Activated CD8-positive, alpha-beta T cell treated with anti-CD3 and anti-CD28 coated beads for 36 hours (primary cell): ENCODE measurements at regions not wholly inside any gene's neighbourhood (a gene's known extent, or its start where the extent isn't known, plus 50 kb on each side); places are given as distances from the start of the nearest gene placed in this dataset.

Experiments used
- ATAC-seq: fragments of 200-7000 bp; cut with Tn5 transposase; one replicate; pipeline ENCODE4 v1.10.0; 2021; ENCODE audit warnings: mild to moderate bottlenecking, moderate library complexity
- CTCF ChIA-PET: fragments of 350-600 bp; sonication (Branson Sonifier 250); formaldehyde crosslinking; loops from one replicate; lab custom pipeline; 2021; ENCODE audit warnings: antibody characterized with exemption; lab: Charles Lee
- POLR2A ChIA-PET: fragments of 350-600 bp; sonication (Branson Sonifier 250); formaldehyde crosslinking; loops from one replicate; lab custom pipeline; 2021; ENCODE audit warnings: antibody characterized with exemption; lab: Charles Lee
- DNase-seq: peaks from one replicate; pipeline ENCODE4 v3.0.0-alpha.2; 2020
- H3K27ac Mint-ChIP-seq: one replicate; pipeline ENCODE4 v1.8.0; 2021; ENCODE audit warnings: mild to moderate bottlenecking, mixed read lengths
- H3K27me3 Mint-ChIP-seq: one replicate; pipeline ENCODE4 v1.8.0; 2021; ENCODE audit warnings: mixed read lengths
- H3K36me3 Mint-ChIP-seq: one replicate; pipeline ENCODE4 v1.8.0; 2021; ENCODE audit warnings: low read depth, mixed read lengths
- H3K4me1 Mint-ChIP-seq: one replicate; pipeline ENCODE4 v1.8.0; 2021; ENCODE audit warnings: low read depth, mixed read lengths
- H3K4me3 Mint-ChIP-seq: one replicate; pipeline ENCODE4 v1.8.0; 2021; ENCODE audit warnings: mild to moderate bottlenecking, moderate library complexity, mixed read lengths
- H3K9me3 Mint-ChIP-seq: one replicate; pipeline ENCODE4 v1.8.0; 2021; ENCODE audit warnings: mixed read lengths
- intact Hi-C: fragments of 100-400 bp; cut with micrococcal nuclease; formaldehyde crosslinking; loops from one replicate; pipeline ENCODE4 v1.10.0; 2022
- TF ChIP-seq, protein P1 (sequence below): fragments of 200-600 bp; IDR thresholded peaks from one replicate; pipeline ENCODE4 v1.8.0; 2022; ENCODE audit warnings: antibody characterized with exemption, mild to moderate bottlenecking

- no peak overlapping the region for H3K4me3 Mint-ChIP-seq
- intact Hi-C loops, result no loop called here
- no peaks in the 10 kb centered on the region for H3K27me3 Mint-ChIP-seq
- ChIA-PET CTCF (interaction anchor here (0.6 kb wide), 1 partner anchor 1950 kb away, joined by 3 read pairs; no protein-coding TSS in a partner anchor), POLR2A (no interaction called here)
- TF ChIP-seq, protein P1, sequence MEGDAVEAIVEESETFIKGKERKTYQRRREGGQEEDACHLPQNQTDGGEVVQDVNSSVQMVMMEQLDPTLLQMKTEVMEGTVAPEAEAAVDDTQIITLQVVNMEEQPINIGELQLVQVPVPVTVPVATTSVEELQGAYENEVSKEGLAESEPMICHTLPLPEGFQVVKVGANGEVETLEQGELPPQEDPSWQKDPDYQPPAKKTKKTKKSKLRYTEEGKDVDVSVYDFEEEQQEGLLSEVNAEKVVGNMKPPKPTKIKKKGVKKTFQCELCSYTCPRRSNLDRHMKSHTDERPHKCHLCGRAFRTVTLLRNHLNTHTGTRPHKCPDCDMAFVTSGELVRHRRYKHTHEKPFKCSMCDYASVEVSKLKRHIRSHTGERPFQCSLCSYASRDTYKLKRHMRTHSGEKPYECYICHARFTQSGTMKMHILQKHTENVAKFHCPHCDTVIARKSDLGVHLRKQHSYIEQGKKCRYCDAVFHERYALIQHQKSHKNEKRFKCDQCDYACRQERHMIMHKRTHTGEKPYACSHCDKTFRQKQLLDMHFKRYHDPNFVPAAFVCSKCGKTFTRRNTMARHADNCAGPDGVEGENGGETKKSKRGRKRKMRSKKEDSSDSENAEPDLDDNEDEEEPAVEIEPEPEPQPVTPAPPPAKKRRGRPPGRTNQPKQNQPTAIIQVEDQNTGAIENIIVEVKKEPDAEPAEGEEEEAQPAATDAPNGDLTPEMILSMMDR, result no peak
- no peaks in the 10 kb centered on the region for H3K36me3 Mint-ChIP-seq
- DNase-seq (no peak), ATAC-seq (no peak)
- H3K4me1 Mint-ChIP-seq, result no peaks in the 10 kb centered on the region
- H3K9me3 Mint-ChIP-seq, result peaks cover 3% of the 10 kb centered on the region
- H3K27ac Mint-ChIP-seq, result no peak overlapping the region
Measured at GRCh38 chr5:125655156-125655555, 768.1 kb upstream of the GRAMD2B start.

GRCh38 chr5:125657936-125658335 is 765.3 kb upstream of the GRAMD2B start:
- DNase-seq, result no peak
- intact Hi-C loops, result no loop called here

DNA sequence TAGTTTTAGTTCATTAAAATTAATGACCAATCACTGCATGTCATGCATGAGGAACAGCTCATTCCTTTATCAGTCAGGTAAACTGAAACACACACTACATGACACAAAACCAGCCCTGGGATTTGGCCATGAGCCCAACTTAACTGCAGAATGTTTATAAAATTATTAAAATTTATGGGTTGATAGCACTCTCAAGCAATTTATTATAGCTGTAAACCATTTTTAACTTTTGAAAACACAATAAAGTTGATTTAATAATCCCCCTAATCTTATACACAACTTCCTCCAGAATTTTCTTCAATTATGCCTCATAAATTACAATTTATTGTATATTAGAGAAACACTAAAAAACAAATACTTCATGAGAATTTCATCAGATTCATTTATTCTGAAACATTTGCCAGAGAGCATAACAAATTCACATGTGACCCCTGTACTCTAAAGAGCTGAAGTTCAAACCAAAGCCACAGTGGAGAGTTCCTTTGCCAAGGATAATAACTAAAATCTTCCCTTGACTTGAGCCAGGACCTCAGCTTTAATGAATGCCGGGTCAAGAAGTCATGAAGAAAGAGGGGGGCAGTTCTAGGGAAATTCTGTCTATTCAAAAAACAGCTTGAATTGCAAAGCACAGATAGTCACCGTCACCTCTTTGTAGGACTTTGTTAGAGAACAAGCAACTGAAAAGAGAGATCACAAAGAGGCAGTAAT is 763.7 kb upstream of the GRAMD2B start:
- Mint-ChIP-seq H3K4me1 (no peaks in the 10 kb centered on the region), H3K27ac (no peak overlapping the region), H3K4me3 (no peak overlapping the region), H3K27me3 (no peaks in the 10 kb centered on the region), H3K9me3 (peaks cover 8% of the 10 kb centered on the region), H3K36me3 (no peaks in the 10 kb centered on the region)
- ATAC-seq (no peak), DNase-seq (no peak)
- TF ChIP-seq, protein P1, result no peak
- ChIA-PET CTCF (no interaction called here), POLR2A (no interaction called here)
- intact Hi-C loops, result no loop called here

More at GRCh38 chr5:125657936-125658335, 765.3 kb upstream of the GRAMD2B start:
- H3K36me3 Mint-ChIP-seq, result no peaks in the 10 kb centered on the region
- no peak overlapping the region for H3K4me3 Mint-ChIP-seq
- TF ChIP-seq, protein P1, result no peak
- POLR2A ChIA-PET, result no interaction called here
- H3K27ac Mint-ChIP-seq, result no peak overlapping the region
- H3K9me3 Mint-ChIP-seq, result peaks cover 8% of the 10 kb centered on the region
- no peaks in the 10 kb centered on the region for H3K27me3 Mint-ChIP-seq
- H3K4me1 Mint-ChIP-seq, result no peaks in the 10 kb centered on the region
- ATAC-seq, result no peak
- CTCF ChIA-PET, result no interaction called here

DNA sequence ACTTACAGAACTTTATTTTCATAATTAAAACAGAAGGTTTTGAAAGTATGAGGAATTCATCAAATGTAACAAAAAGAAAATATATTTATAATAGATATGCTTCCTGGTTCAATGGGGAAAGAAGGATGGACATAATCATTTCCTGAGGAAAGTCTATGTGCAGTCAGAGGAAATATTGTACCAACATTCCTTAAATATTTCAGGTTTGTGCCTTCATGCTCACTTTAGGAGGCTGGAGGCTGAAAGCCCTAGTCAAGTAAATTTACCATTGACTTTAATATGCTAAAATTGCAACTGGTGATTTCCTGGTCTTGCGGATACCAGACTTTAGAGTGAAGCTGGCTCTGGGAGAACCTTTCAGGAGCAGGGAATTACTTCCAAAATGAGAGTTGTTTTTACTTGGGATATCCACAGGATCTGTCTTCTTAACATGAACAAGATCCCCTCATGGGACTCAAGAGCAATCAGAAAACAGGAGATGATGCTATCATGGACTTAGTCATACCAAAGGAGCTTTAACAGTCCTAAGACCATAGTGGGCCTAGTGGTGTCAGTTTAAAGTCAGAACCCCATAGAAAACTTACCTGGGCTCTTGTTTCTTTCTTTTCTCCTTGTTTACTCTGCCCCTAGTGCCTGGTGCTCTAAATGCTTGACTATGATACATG is 762.8 kb upstream of the GRAMD2B start:
- Mint-ChIP-seq H3K9me3 (peaks cover 8% of the 10 kb centered on the region), H3K36me3 (no peaks in the 10 kb centered on the region), H3K4me3 (no peak overlapping the region), H3K4me1 (no peaks in the 10 kb centered on the region), H3K27ac (no peak overlapping the region), H3K27me3 (no peaks in the 10 kb centered on the region)
- ATAC-seq (no peak), DNase-seq (no peak)
- intact Hi-C loops, result no loop called here
- TF ChIP-seq, protein P1, result no peak
- ChIA-PET POLR2A (no interaction called here), CTCF (no interaction called here)

- DNase-seq (no peak), ATAC-seq (no peak)
- ChIA-PET CTCF (no interaction called here), POLR2A (no interaction called here)
- no peak overlapping the region for H3K4me3 Mint-ChIP-seq
- H3K9me3 Mint-ChIP-seq, result peaks cover 8% of the 10 kb centered on the region
- no peaks in the 10 kb centered on the region for H3K27me3 Mint-ChIP-seq
- intact Hi-C loops, result no loop called here
- H3K4me1 Mint-ChIP-seq, result no peaks in the 10 kb centered on the region
- TF ChIP-seq, protein P1, result no peak
- no peak overlapping the region for H3K27ac Mint-ChIP-seq
- no peaks in the 10 kb centered on the region for H3K36me3 Mint-ChIP-seq
Measured at GRCh38 chr5:125661584-125661983, 761.6 kb upstream of the GRAMD2B start.
